ENCODE measurements at regions not wholly inside any gene's neighbourhood (a gene's known extent, or its start where the extent isn't known, plus 50 kb on each side); places are given as distances from the start of the nearest gene placed in this dataset.

GRCh38 chr12:17618831-17619230, 471.2 kb downstream of the RERGL start:
- Histone ChIP-seq H3K79me2 (ENCODE audit: insufficient read depth, low read length) (no peaks in the 10 kb centered on the region), H3K36me3 (ENCODE audit: insufficient read depth, low read length) (no peaks in the 10 kb centered on the region), H3F3A (ENCODE audit: low read depth) (no peaks in the 10 kb centered on the region), H3K4me2 (ENCODE audit: low read depth, low read length, poor library complexity, severe bottlenecking) (no peak overlapping the region), H3K27me3 (ENCODE audit: insufficient read depth, low read length, poor library complexity, severe bottlenecking) (no peaks in the 10 kb centered on the region), H3K9me2 (replicated peaks; ENCODE audit: low read depth, low read length) (no peaks in the 10 kb centered on the region), H3K9me3 (ENCODE audit: insufficient read depth, low read depth, low read length) (no peaks in the 10 kb centered on the region), H3K4me3 (ENCODE audit: low read length, poor library complexity, severe bottlenecking) (no peak overlapping the region), H2AFZ (ENCODE audit: low read length) (no peak overlapping the region), H4K20me1 (ENCODE audit: insufficient read depth, low read length, poor library complexity, severe bottlenecking) (no peaks in the 10 kb centered on the region), H3K9ac (ENCODE audit: low read depth, low read length, poor library complexity, severe bottlenecking) (no peak overlapping the region), H3K4me1 (ENCODE audit: insufficient read depth, low read length, poor library complexity, severe bottlenecking) (no peaks in the 10 kb centered on the region)
- TF ChIP-seq, protein P1, sequence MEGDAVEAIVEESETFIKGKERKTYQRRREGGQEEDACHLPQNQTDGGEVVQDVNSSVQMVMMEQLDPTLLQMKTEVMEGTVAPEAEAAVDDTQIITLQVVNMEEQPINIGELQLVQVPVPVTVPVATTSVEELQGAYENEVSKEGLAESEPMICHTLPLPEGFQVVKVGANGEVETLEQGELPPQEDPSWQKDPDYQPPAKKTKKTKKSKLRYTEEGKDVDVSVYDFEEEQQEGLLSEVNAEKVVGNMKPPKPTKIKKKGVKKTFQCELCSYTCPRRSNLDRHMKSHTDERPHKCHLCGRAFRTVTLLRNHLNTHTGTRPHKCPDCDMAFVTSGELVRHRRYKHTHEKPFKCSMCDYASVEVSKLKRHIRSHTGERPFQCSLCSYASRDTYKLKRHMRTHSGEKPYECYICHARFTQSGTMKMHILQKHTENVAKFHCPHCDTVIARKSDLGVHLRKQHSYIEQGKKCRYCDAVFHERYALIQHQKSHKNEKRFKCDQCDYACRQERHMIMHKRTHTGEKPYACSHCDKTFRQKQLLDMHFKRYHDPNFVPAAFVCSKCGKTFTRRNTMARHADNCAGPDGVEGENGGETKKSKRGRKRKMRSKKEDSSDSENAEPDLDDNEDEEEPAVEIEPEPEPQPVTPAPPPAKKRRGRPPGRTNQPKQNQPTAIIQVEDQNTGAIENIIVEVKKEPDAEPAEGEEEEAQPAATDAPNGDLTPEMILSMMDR (conservative IDR thresholded peaks at IDR 0.05; ENCODE audit: low read length) = no peak
- no peak for TF ChIP-seq EZH2phosphoT487 (IDR thresholded peaks at IDR 0.05; ENCODE audit: borderline replicate concordance)

DNA sequence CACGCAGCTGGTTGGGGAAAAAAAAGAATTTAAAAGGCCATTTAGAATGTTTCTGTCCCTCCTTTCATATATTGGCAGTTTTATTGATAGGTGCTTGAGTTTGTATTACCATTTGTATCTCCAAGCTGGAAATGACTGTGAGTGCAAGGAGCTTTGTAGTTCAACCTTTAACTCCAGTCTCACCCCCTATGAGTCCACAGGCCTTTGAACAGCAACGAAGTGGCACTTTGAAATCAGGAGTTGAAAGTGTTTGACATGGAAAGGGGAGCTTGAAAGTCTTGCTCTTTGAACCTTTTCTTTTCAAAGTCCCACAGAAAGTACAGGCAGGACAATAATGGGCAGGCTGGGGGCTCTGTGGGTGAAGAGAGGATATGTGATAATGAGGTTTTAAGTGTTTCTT, 480.3 kb downstream of the RERGL start:
- Histone ChIP-seq H3K9ac (ENCODE audit: low read depth, low read length, poor library complexity, severe bottlenecking) (no peak overlapping the region), H3K4me1 (ENCODE audit: insufficient read depth, low read length, poor library complexity, severe bottlenecking) (no peaks in the 10 kb centered on the region)

GRCh38 chr12:17609153-17609552, 480.8 kb downstream of the RERGL start:
- H3K4me3 ChIP-seq (ENCODE audit: low read length, poor library complexity, severe bottlenecking) = no peak overlapping the region
- TF ChIP-seq, protein P1 (conservative IDR thresholded peaks at IDR 0.05; ENCODE audit: low read length) = no peak
- TF ChIP-seq EZH2phosphoT487 (IDR thresholded peaks at IDR 0.05; ENCODE audit: borderline replicate concordance) = no peak
- H3K9me2 ChIP-seq (replicated peaks; ENCODE audit: low read depth, low read length) = no peaks in the 10 kb centered on the region

More for the DNA sequence above, 480.3 kb downstream of the RERGL start:
- H2AFZ ChIP-seq (ENCODE audit: low read length) = no peak overlapping the region
- H3F3A ChIP-seq (ENCODE audit: low read depth) = no peaks in the 10 kb centered on the region
- no peaks in the 10 kb centered on the region for H3K9me2 ChIP-seq (replicated peaks; ENCODE audit: low read depth, low read length)
- H3K36me3 ChIP-seq (ENCODE audit: insufficient read depth, low read length) = no peaks in the 10 kb centered on the region
- no peak overlapping the region for H3K4me3 ChIP-seq (ENCODE audit: low read length, poor library complexity, severe bottlenecking)
- no peaks in the 10 kb centered on the region for H3K79me2 ChIP-seq (ENCODE audit: insufficient read depth, low read length)
- no peaks in the 10 kb centered on the region for H3K27me3 ChIP-seq (ENCODE audit: insufficient read depth, low read length, poor library complexity, severe bottlenecking)
- H4K20me1 ChIP-seq (ENCODE audit: insufficient read depth, low read length, poor library complexity, severe bottlenecking) = no peaks in the 10 kb centered on the region
- TF ChIP-seq EZH2phosphoT487 (IDR thresholded peaks at IDR 0.05; ENCODE audit: borderline replicate concordance) = no peak
- no peaks in the 10 kb centered on the region for H3K9me3 ChIP-seq (ENCODE audit: insufficient read depth, low read depth, low read length)
- no peak overlapping the region for H3K4me2 ChIP-seq (ENCODE audit: low read depth, low read length, poor library complexity, severe bottlenecking)

GRCh38 chr12:17595111-17595510, 494.9 kb downstream of the RERGL start:
- no peaks in the 10 kb centered on the region for H3K36me3 ChIP-seq (ENCODE audit: insufficient read depth, low read length)
- H3K4me2 ChIP-seq (ENCODE audit: low read depth, low read length, poor library complexity, severe bottlenecking) = no peak overlapping the region
- H4K20me1 ChIP-seq (ENCODE audit: insufficient read depth, low read length, poor library complexity, severe bottlenecking) = no peaks in the 10 kb centered on the region
- no peak for TF ChIP-seq EZH2phosphoT487 (IDR thresholded peaks at IDR 0.05; ENCODE audit: borderline replicate concordance)
- TF ChIP-seq, protein P1 (conservative IDR thresholded peaks at IDR 0.05; ENCODE audit: low read length) = no peak
- H3K9me3 ChIP-seq (ENCODE audit: insufficient read depth, low read depth, low read length) = no peaks in the 10 kb centered on the region
- H3F3A ChIP-seq (ENCODE audit: low read depth) = no peaks in the 10 kb centered on the region
- H3K79me2 ChIP-seq (ENCODE audit: insufficient read depth, low read length) = no peaks in the 10 kb centered on the region
- H3K9ac ChIP-seq (ENCODE audit: low read depth, low read length, poor library complexity, severe bottlenecking) = no peak overlapping the region
- H2AFZ ChIP-seq (ENCODE audit: low read length) = no peak overlapping the region
- no peaks in the 10 kb centered on the region for H3K4me1 ChIP-seq (ENCODE audit: insufficient read depth, low read length, poor library complexity, severe bottlenecking)
- no peaks in the 10 kb centered on the region for H3K27me3 ChIP-seq (ENCODE audit: insufficient read depth, low read length, poor library complexity, severe bottlenecking)
- H3K9me2 ChIP-seq (replicated peaks; ENCODE audit: low read depth, low read length) = no peaks in the 10 kb centered on the region
- H3K4me3 ChIP-seq (ENCODE audit: low read length, poor library complexity, severe bottlenecking) = no peak overlapping the region

More at GRCh38 chr12:17609153-17609552, 480.8 kb downstream of the RERGL start:
- no peaks in the 10 kb centered on the region for H4K20me1 ChIP-seq (ENCODE audit: insufficient read depth, low read length, poor library complexity, severe bottlenecking)
- no peak overlapping the region for H3K4me2 ChIP-seq (ENCODE audit: low read depth, low read length, poor library complexity, severe bottlenecking)
- no peak overlapping the region for H3K9ac ChIP-seq (ENCODE audit: low read depth, low read length, poor library complexity, severe bottlenecking)
- no peaks in the 10 kb centered on the region for H3K36me3 ChIP-seq (ENCODE audit: insufficient read depth, low read length)
- no peaks in the 10 kb centered on the region for H3F3A ChIP-seq (ENCODE audit: low read depth)
- no peaks in the 10 kb centered on the region for H3K9me3 ChIP-seq (ENCODE audit: insufficient read depth, low read depth, low read length)
- H3K27me3 ChIP-seq (ENCODE audit: insufficient read depth, low read length, poor library complexity, severe bottlenecking) = no peaks in the 10 kb centered on the region
- no peaks in the 10 kb centered on the region for H3K4me1 ChIP-seq (ENCODE audit: insufficient read depth, low read length, poor library complexity, severe bottlenecking)
- no peak overlapping the region for H2AFZ ChIP-seq (ENCODE audit: low read length)
- no peaks in the 10 kb centered on the region for H3K79me2 ChIP-seq (ENCODE audit: insufficient read depth, low read length)
